HG03565 (cell line): ENCODE measurements at regions not wholly inside any gene's neighbourhood (a gene's known extent, or its start where the extent isn't known, plus 50 kb on each side); places are given as distances from the start of the nearest gene placed in this dataset.

Experiments
- ATAC-seq: cut with Tn5 transposase; IDR thresholded peaks from one replicate; pipeline ENCODE4 v1.9.1; 2021; ENCODE audit warnings: mild to moderate bottlenecking, moderate library complexity; ENCODE audit not compliant: unreplicated experiment

GRCh38 chr13:107518292-107518691 is 697.0 kb downstream of the LIG4 start:
- ATAC-seq: no peak

- ATAC-seq: no peak
Measured at GRCh38 chr13:107516517-107516916, 698.8 kb downstream of the LIG4 start.

GRCh38 chr13:107512551-107512950 is 702.8 kb downstream of the LIG4 start:
- ATAC-seq: no peak

GRCh38 chr13:107497661-107498060 is 717.7 kb downstream of the LIG4 start:
- ATAC-seq: no peak

GRCh38 chr13:107493266-107493665 is 722.1 kb downstream of the LIG4 start:
- ATAC-seq: no peak

GRCh38 chr13:107482688-107483087 is 732.6 kb downstream of the LIG4 start:
- no peak for ATAC-seq

GRCh38 chr13:107480130-107480529 is 735.2 kb downstream of the LIG4 start:
- ATAC-seq: no peak

GRCh38 chr13:107477772-107478379 is 737.5 kb downstream of the LIG4 start:
- no peak for ATAC-seq

GRCh38 chr13:107475753-107476453 is 739.4 kb downstream of the LIG4 start:
- ATAC-seq: no peak

- no peak for ATAC-seq
Measured at GRCh38 chr13:107473253-107473652, 742.1 kb downstream of the LIG4 start.

GRCh38 chr13:107466326-107467099 is 748.8 kb downstream of the LIG4 start:
- ATAC-seq: no peak

GRCh38 chr13:107462501-107462900 is 752.8 kb downstream of the LIG4 start:
- ATAC-seq: no peak

GRCh38 chr13:107461751-107462150 is 753.6 kb downstream of the LIG4 start:
- ATAC-seq: no peak

GRCh38 chr13:107459430-107459829 is 755.9 kb downstream of the LIG4 start:
- ATAC-seq: no peak

GRCh38 chr13:107458269-107458668 is 757.1 kb downstream of the LIG4 start:
- no peak for ATAC-seq

- no peak for ATAC-seq
Measured at GRCh38 chr13:107457686-107458085, 757.6 kb downstream of the LIG4 start.

GRCh38 chr13:107456431-107456830 is 758.9 kb downstream of the LIG4 start:
- ATAC-seq: no peak

- ATAC-seq: no peak
Measured at GRCh38 chr13:107452833-107453232, 762.5 kb downstream of the LIG4 start.

- ATAC-seq: no peak
Measured at GRCh38 chr13:107450931-107451330, 764.4 kb downstream of the LIG4 start.

GRCh38 chr13:107450431-107450830 is 764.9 kb downstream of the LIG4 start:
- no peak for ATAC-seq

- no peak for ATAC-seq
Measured at GRCh38 chr13:107447591-107447990, 767.7 kb downstream of the LIG4 start.

GRCh38 chr13:107441279-107441678 is 774.1 kb downstream of the LIG4 start:
- no peak for ATAC-seq
